ENCODE measurements at regions not wholly inside any gene's neighbourhood (a gene's known extent, or its start where the extent isn't known, plus 50 kb on each side); places are given as distances from the start of the nearest gene placed in this dataset.

DNA sequence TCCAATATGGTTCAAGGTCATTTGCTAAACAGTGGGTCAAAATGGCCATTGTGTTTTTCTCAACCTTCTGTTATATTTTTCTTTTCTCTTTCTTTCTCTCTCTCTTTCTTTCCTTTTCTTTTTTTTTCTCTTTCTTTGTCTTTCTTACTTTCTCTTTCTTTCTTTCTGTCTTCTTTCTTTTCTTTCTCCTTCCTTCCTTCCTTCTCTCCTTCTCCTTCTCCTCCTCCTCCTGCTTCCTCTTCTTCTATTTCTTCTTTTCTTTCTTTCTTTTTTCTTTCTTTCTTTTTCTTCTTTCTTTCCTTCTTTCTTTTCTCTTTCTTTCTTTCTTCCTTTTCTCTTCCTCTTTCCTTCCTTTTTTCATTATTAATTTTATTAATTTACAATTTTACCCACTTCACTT, 619.5 kb downstream of the IRX1 start:
- Mint-ChIP-seq H3K4me1 (ENCODE audit: low read depth) (no peaks in the 10 kb centered on the region), H3K9me3 (no peaks in the 10 kb centered on the region), H3K27me3 (ENCODE audit: low read depth) (no peaks in the 10 kb centered on the region), H3K4me3 (ENCODE audit: low read depth) (no peak overlapping the region), H3K27ac (no peak overlapping the region), H3K36me3 (ENCODE audit: low read depth) (no peaks in the 10 kb centered on the region)
- DNase-seq (ENCODE audit: low spot score), result no peak
- intact Hi-C loops (cut with micrococcal nuclease), result no loop called here

DNA sequence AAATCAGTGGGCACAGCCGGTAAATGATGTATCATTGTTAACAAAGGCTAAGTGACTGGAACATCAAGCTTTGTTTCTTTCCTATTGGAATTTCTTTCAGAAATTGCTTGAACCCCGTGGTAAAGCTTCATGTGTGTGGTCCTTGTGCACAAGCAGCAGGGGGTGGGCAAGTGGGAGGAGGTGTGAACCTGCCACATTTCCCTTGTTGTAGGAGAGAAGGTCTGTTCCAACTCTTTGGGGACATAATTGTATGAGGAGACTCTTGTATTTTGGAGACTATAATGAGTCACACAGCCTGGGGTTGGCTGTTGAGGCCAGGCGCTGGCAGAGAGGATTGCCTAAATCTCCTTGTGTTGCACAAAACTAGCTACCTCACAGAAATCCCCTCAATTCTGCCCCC, 620.5 kb downstream of the IRX1 start:
- peaks cover 4% of the 10 kb centered on the region for H3K9me3 Mint-ChIP-seq
- H3K27ac Mint-ChIP-seq, result no peak overlapping the region
- no peak for DNase-seq (ENCODE audit: low spot score)
- H3K4me1 Mint-ChIP-seq (ENCODE audit: low read depth), result no peaks in the 10 kb centered on the region
- H3K36me3 Mint-ChIP-seq (ENCODE audit: low read depth), result no peaks in the 10 kb centered on the region
- H3K27me3 Mint-ChIP-seq (ENCODE audit: low read depth), result no peaks in the 10 kb centered on the region
- intact Hi-C loops (cut with micrococcal nuclease), result no loop called here
- H3K4me3 Mint-ChIP-seq (ENCODE audit: low read depth), result no peak overlapping the region

DNA sequence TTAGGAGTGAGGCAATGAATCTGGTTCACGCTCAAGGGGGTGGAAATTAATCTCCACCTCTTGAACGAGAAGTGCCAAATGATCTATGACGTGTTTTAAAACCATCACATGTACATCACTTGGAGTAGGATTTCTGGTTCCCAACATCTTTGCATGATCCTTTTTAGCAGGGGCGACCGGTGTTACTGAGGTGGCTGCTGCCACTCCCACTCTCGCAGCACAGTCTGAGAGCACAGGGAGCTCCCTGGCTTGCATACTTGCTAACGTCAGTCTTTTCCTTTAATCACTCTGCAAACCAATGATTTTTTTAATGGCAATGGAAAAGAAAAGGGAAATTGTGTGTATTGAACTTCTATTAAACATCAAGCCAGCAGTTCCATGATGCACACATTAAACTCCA, 624.4 kb downstream of the IRX1 start:
- intact Hi-C loops (cut with micrococcal nuclease), result no loop called here
- DNase-seq (ENCODE audit: low spot score), result no peak
- Mint-ChIP-seq H3K27ac (no peak overlapping the region), H3K9me3 (peaks cover 12% of the 10 kb centered on the region), H3K36me3 (ENCODE audit: low read depth) (no peaks in the 10 kb centered on the region), H3K27me3 (ENCODE audit: low read depth) (no peaks in the 10 kb centered on the region), H3K4me3 (ENCODE audit: low read depth) (no peak overlapping the region), H3K4me1 (ENCODE audit: low read depth) (no peaks in the 10 kb centered on the region)

DNA sequence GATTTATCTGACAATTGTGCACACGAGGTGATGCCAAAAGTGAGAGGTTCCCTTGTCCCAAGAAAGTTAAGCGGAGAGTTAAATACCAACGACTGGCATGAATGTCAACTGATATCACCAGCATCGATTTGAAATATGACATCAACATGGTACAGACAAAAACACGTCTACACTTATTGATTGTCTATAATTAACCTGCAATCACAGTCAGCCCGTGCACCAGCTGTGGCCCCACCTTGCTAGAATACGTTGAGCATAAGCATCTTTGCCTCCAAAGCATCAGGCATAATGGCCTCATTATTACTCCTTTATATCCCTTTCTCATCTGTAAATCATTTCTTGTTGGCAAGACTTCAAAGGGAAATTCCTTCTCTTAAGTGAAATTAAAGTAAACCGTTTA, 625.4 kb downstream of the IRX1 start:
- no peak overlapping the region for H3K27ac Mint-ChIP-seq
- DNase-seq (ENCODE audit: low spot score), result no peak
- H3K4me3 Mint-ChIP-seq (ENCODE audit: low read depth), result no peak overlapping the region
- H3K4me1 Mint-ChIP-seq (ENCODE audit: low read depth), result no peaks in the 10 kb centered on the region
- H3K27me3 Mint-ChIP-seq (ENCODE audit: low read depth), result no peaks in the 10 kb centered on the region
- H3K9me3 Mint-ChIP-seq, result peaks cover 12% of the 10 kb centered on the region
- intact Hi-C loops (cut with micrococcal nuclease), result no loop called here
- no peaks in the 10 kb centered on the region for H3K36me3 Mint-ChIP-seq (ENCODE audit: low read depth)

DNA sequence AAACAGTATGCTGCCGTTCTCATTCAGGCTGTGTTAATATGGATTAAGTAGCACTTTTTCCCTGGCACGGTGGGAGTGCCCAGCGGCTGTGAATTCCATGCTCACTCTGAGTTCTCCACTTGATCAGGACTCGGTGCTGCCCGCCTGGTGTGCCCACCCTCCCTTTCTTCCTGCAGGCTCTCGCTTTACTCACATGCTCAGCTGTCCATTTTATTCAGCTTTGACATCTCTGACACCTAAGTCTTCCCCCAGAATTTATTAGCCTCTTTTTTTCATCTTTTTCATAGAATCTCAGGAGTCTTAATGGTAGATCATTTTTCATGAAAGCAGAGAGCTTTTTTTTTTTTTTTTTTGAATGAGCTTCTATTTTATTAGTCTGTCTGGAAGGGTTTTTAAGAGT, 626.5 kb downstream of the IRX1 start:
- no peak overlapping the region for H3K27ac Mint-ChIP-seq
- H3K4me1 Mint-ChIP-seq (ENCODE audit: low read depth), result no peaks in the 10 kb centered on the region
- peaks cover 12% of the 10 kb centered on the region for H3K9me3 Mint-ChIP-seq
- intact Hi-C loops (cut with micrococcal nuclease), result no loop called here
- H3K36me3 Mint-ChIP-seq (ENCODE audit: low read depth), result no peaks in the 10 kb centered on the region
- no peaks in the 10 kb centered on the region for H3K27me3 Mint-ChIP-seq (ENCODE audit: low read depth)
- DNase-seq (ENCODE audit: low spot score), result no peak
- no peak overlapping the region for H3K4me3 Mint-ChIP-seq (ENCODE audit: low read depth)

DNA sequence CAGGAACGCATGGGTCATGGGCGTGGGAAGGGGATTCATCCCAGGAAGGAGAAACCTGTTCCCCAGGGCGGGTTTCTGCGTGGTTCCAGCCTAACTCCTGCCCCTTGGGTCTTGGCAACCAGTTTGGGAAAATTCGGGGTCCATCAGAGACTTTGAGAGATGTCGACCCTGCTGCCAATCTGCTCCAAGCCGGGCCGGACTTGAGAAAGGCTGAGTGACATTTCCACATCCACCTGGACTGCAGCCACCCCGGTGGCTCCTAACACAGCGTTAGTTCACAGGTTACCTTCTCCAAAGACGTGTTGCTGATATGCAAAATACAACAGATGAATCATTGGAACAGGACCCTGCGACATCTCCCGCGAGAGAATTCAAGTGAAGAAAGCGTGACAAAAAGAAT, 627.2 kb downstream of the IRX1 start:
- H3K4me1 Mint-ChIP-seq (ENCODE audit: low read depth), result no peaks in the 10 kb centered on the region
- H3K27me3 Mint-ChIP-seq (ENCODE audit: low read depth), result no peaks in the 10 kb centered on the region
- H3K9me3 Mint-ChIP-seq, result peaks cover 12% of the 10 kb centered on the region
- H3K27ac Mint-ChIP-seq, result no peak overlapping the region
- DNase-seq (ENCODE audit: low spot score), result no peak
- no peak overlapping the region for H3K4me3 Mint-ChIP-seq (ENCODE audit: low read depth)
- no peaks in the 10 kb centered on the region for H3K36me3 Mint-ChIP-seq (ENCODE audit: low read depth)
- intact Hi-C loops (cut with micrococcal nuclease), result no loop called here

DNA sequence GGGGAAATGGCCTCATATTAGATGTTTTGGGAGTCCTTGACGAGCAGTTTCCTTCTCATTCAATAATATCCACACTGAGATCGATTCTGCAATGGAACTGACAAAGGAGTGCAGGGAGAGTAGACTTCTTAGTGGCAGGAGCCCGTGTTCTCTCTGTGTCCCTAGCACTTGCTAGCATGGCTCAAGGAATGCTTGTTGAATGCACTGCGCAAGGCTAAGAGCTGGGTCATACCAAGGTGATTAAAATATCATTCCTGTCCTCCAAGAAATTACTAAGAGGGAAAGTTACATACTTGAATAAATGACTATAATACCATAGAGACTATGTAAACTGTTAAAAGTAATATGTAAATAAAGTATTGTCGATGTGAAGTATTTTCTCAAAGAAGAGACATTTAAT, 630.1 kb downstream of the IRX1 start:
- Mint-ChIP-seq H3K36me3 (ENCODE audit: low read depth) (no peaks in the 10 kb centered on the region), H3K4me3 (ENCODE audit: low read depth) (no peak overlapping the region), H3K9me3 (peaks cover 14% of the 10 kb centered on the region), H3K27me3 (ENCODE audit: low read depth) (no peaks in the 10 kb centered on the region), H3K27ac (no peak overlapping the region), H3K4me1 (ENCODE audit: low read depth) (no peaks in the 10 kb centered on the region)
- intact Hi-C loops (cut with micrococcal nuclease), result no loop called here
- no peak for DNase-seq (ENCODE audit: low spot score)

DNA sequence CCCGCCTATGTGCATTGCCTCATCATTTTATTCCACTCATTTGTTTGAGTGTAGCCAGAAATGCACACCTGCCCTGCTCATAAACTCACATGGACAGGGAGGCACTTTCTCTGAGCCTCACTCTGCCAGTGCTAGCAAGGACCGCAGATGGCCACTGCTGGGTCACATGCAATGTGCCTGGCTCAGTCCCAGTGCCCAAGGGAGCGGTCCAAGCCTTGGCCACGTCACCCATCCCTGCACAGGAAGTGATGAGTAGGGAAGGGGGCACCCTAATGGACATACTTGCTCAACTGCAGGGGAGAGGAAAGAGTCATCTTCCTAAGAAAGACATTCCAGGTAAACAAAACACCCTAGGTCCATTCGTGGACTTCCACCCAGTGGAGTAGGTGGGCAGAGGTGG, 630.9 kb downstream of the IRX1 start:
- H3K27me3 Mint-ChIP-seq (ENCODE audit: low read depth), result no peaks in the 10 kb centered on the region
- no peaks in the 10 kb centered on the region for H3K36me3 Mint-ChIP-seq (ENCODE audit: low read depth)
- intact Hi-C loops (cut with micrococcal nuclease), result no loop called here
- H3K4me1 Mint-ChIP-seq (ENCODE audit: low read depth), result no peaks in the 10 kb centered on the region
- H3K4me3 Mint-ChIP-seq (ENCODE audit: low read depth), result no peak overlapping the region
- no peak overlapping the region for H3K27ac Mint-ChIP-seq
- no peak for DNase-seq (ENCODE audit: low spot score)
- peaks cover 12% of the 10 kb centered on the region for H3K9me3 Mint-ChIP-seq

DNA sequence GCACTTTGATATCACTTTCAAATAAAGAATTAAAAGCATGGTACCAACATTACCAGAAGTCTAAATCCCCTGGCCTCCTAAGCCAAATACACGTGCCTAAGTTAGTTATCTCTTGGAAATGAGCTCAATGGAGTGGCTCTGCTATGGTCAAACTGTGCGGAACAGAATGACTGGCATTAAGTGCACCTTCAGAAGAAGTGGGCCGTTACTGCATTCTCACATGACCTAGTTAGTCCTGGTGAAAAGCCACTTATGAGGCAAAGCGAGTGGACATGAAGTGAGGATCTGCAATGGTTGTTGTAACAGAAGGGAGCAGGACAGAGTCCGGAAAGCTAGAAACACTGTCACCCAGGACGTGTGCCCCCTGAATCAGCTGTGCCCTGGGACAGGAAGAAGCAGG, 633.1 kb downstream of the IRX1 start:
- H3K36me3 Mint-ChIP-seq (ENCODE audit: low read depth), result no peaks in the 10 kb centered on the region
- peaks cover 18% of the 10 kb centered on the region for H3K9me3 Mint-ChIP-seq
- H3K4me3 Mint-ChIP-seq (ENCODE audit: low read depth), result no peak overlapping the region
- no peaks in the 10 kb centered on the region for H3K27me3 Mint-ChIP-seq (ENCODE audit: low read depth)
- no peak overlapping the region for H3K27ac Mint-ChIP-seq
- H3K4me1 Mint-ChIP-seq (ENCODE audit: low read depth), result no peaks in the 10 kb centered on the region
- no peak for DNase-seq (ENCODE audit: low spot score)
- intact Hi-C loops (cut with micrococcal nuclease), result no loop called here

DNA sequence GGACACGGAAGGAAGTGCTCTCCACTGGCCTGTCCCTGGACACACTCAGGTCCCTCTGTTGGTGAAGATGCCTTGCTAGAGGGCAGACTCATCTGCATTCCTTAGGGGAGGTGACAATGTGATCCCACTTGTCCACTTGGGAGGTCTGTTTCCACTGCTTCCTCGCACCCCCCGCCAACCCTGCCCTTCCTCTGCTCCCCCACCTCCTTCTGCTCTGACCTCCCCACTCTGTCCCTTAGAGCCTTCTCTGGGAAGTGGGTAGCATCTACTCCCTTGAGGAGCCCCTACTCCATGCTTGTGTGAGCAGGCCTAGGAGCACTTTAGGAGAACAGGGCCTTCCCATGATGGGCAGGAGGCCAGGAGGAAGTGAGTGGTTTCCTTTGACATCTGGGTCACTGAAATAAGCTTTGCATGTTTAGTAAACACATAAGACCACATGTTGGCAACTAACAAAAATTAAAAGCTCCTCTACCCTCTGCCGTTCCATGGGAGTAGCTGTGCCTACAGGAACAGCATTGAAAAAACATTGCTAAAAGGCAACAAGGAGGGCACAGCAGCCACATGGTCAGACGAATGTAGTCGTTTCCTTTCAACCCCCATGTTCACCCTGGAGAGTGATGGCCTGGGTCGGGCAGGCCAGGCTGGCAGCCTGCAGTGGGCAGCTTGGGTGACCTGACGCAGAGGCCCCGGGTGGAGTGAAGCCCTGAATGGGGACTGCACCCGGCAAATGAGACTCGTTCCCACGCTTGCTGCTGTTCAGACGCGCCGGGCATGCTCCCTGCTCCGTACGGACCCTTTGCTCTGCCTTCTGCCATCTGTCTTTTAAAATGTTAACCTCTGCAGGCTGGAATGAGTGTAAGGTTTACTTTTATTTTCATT, 634.0 kb downstream of the IRX1 start:
- no peak for DNase-seq (ENCODE audit: low spot score)
- Mint-ChIP-seq H3K4me3 (ENCODE audit: low read depth) (no peak overlapping the region), H3K36me3 (ENCODE audit: low read depth) (no peaks in the 10 kb centered on the region), H3K4me1 (ENCODE audit: low read depth) (no peaks in the 10 kb centered on the region), H3K27ac (no peak overlapping the region), H3K9me3 (peaks cover 28% of the 10 kb centered on the region), H3K27me3 (ENCODE audit: low read depth) (no peaks in the 10 kb centered on the region)
- intact Hi-C loops (cut with micrococcal nuclease), result no loop called here

DNA sequence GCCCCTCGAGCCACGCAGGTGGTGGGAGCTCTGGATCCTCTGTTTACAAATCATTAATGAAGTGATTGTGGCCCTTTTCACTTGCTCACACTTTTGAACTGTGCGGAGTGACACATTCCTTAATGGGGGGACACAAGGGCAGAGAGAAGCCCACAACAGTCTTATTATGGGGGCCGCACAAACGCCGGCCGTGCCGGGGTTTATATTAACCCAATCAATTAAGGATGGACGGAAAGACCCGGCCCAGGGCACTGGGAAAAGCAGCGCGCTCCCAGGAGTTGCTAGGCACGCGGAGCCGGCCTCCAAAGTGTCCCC, 634.8 kb downstream of the IRX1 start:
- no peaks in the 10 kb centered on the region for H3K4me1 Mint-ChIP-seq (ENCODE audit: low read depth)
- no peak overlapping the region for H3K27ac Mint-ChIP-seq
- H3K36me3 Mint-ChIP-seq (ENCODE audit: low read depth), result no peaks in the 10 kb centered on the region
- intact Hi-C loops (cut with micrococcal nuclease), result no loop called here
- peaks cover 34% of the 10 kb centered on the region for H3K9me3 Mint-ChIP-seq
- H3K27me3 Mint-ChIP-seq (ENCODE audit: low read depth), result no peaks in the 10 kb centered on the region
- DNase-seq (ENCODE audit: low spot score), result no peak
- no peak overlapping the region for H3K4me3 Mint-ChIP-seq (ENCODE audit: low read depth)

DNA sequence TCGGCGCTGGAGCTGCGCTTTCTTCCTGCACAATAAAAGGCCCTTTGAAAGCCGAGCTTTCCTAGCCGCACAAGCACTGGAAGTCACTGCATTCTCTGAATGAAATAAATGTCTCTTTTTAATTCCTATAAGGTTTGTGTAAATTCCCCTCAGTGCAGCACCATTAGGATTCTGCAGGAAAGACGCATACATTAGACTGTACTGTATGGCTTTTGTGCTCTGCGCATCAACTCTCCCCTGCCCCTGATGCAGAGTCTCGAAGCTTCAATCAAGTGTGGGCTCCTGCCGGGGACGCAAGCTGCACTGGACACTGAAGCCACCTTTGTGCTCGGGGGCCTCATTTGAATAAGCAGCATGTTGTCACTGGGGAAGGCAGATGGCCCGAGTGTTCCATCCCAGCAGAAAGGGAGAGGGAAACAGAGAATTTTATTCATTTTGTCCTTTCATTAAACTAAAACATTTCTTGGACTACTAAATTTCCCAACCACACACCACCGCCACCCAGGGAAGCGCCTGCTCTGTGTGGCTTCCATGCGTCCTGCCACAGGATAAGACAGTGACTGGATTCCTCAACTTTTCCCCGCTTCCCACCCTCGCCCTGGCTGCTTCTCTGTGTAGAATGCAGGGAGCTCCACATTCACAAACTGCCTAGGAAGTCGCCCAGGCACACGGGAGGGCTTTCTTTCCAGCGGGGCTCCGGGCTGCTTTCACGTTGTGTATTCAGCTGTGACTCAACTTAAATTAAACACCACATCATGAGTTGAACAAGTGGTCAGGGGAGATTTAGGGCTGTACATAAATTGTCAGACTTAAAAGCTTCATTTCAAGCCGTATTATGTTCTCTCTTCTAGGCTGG, 635.4 kb downstream of the IRX1 start:
- DNase-seq (ENCODE audit: low spot score), result no peak

DNA sequence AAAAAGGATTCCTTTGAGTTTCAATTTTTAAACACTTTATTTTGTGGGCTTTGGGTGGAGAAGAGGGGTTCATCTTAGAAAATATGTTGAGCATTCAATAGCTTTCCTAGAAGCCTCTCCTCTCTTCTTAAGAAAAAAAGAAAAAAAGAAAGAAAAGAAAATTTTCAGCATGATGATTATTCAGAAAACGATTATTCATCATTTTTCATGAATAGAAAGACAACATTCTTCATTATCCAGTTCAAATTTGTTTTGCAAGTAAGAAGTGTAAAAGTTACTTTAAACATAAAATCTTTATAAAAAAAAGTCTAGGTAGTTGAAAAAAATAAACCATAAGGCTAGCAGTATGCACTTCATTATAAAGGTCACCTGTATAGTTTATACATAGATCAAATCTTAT, 636.5 kb downstream of the IRX1 start:
- Mint-ChIP-seq H3K4me1 (ENCODE audit: low read depth) (no peaks in the 10 kb centered on the region), H3K4me3 (ENCODE audit: low read depth) (no peak overlapping the region), H3K9me3 (peaks cover 34% of the 10 kb centered on the region), H3K36me3 (ENCODE audit: low read depth) (no peaks in the 10 kb centered on the region), H3K27me3 (ENCODE audit: low read depth) (no peaks in the 10 kb centered on the region), H3K27ac (no peak overlapping the region)
- intact Hi-C loops (cut with micrococcal nuclease), result no loop called here
- no peak for DNase-seq (ENCODE audit: low spot score)

More for the DNA sequence above, 635.4 kb downstream of the IRX1 start:
- H3K4me1 Mint-ChIP-seq (ENCODE audit: low read depth), result no peaks in the 10 kb centered on the region
- intact Hi-C loops (cut with micrococcal nuclease), result no loop called here
- H3K9me3 Mint-ChIP-seq, result peaks cover 34% of the 10 kb centered on the region
- H3K36me3 Mint-ChIP-seq (ENCODE audit: low read depth), result no peaks in the 10 kb centered on the region
- no peaks in the 10 kb centered on the region for H3K27me3 Mint-ChIP-seq (ENCODE audit: low read depth)
- H3K27ac Mint-ChIP-seq, result no peak overlapping the region
- H3K4me3 Mint-ChIP-seq (ENCODE audit: low read depth), result no peak overlapping the region

All from activated T-helper 2 cell treated with anti-CD3 and anti-CD28 coated beads, Interferon-gamma antibody, Interleukin-2, Interleukin-4, amounts not matched to agents 10 μg/mL and 5 μg/mL and 100 μg/mL, durations not matched to agents 14 hours and 24 hours and 36 hours (primary cell).